ENCODE measurements at regions not wholly inside any gene's neighbourhood (a gene's known extent, or its start where the extent isn't known, plus 50 kb on each side); places are given as distances from the start of the nearest gene placed in this dataset.

GRCh38 chr3:182485301-182485700 lies 308.0 kb upstream of the ATP11B start:
- no peak for TF ChIP-seq CTCF (IDR thresholded peaks at IDR 0.05)
- TF ChIP-seq EZH2 (IDR thresholded peaks at IDR 0.05; ENCODE audit: borderline replicate concordance, insufficient read depth, low read depth, low read length, poor library complexity, severe bottlenecking), result no peak
